ENCODE measurements at regions not wholly inside any gene's neighbourhood (a gene's known extent, or its start where the extent isn't known, plus 50 kb on each side); places are given as distances from the start of the nearest gene placed in this dataset.
"Not testable (repeated sequence)": the region's sequence is repeated elsewhere in the genome, so short reads cannot be mapped to it uniquely, and the experiment has no call there.

DNA sequence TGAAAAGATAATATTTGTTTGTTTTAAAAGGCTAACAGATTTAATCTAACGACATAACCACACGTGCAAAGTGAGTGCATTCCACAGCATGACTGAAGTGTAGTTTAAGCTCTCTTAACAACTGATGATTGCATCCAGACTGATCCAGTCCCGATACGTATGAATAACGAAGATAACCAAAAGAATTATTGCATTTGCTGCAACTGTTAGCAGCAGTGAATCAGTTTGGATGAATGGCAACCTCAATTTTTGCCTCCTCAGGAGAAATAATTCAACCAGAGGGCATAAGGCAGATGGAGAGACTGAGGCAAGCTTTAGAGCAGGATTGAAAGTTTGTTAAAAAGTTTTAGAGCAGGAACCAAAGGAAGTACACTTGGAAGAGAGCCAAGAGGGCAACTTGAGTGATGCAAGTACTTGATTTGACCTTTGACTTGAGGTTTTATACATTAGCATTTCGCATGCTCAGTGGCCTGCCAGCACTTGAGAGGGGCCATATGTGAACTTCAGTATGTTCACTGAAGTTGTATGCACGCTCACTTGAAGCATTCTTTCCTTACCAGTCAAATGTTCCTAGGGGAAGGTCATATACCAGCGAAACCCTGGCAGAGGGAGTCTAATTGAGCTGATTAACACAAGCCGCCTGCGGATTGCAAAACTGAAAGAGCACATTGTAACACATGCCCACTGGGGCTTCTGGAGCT, 835.0 kb upstream of the PCDH20 start:
- DNase-seq = no peak

DNA sequence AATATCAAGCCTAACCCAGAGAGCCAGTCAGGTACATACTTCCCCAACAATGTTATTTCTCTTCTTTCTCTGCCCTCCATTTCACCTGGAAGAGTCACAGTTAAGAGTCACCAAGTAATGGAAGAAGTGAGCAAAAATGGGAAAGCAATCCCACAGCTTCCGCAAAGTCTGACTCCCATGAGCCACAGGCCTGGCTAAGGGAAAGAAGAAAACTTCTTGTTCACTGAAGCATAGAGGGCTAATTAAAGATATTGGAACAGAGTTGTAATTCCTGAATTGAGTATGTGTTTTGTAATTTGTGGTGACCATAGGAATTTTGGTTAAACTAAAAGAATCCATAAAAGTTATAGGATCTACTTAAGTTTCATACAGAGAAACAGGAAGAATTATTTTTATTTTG, 830.9 kb upstream of the PCDH20 start:
- no peak for DNase-seq

DNA sequence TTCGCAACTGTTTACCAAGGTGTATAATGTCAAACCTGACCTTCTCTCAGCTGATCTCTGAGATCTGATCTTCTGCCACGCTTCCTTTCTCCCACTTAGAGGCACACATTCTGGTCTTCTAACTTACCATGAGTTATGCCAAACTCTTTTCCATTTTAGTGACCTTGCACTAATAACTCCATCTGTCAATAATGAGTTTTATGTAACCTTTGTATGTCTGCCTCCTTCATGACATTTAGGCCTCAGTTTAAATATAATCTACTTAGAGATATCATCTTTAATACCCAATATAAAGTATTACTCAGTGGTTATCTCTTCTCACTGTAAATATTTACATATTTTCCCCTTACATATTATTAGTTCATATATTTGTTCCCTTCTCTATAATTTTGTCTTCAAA, 827.5 kb upstream of the PCDH20 start:
- DNase-seq = no peak

DNA sequence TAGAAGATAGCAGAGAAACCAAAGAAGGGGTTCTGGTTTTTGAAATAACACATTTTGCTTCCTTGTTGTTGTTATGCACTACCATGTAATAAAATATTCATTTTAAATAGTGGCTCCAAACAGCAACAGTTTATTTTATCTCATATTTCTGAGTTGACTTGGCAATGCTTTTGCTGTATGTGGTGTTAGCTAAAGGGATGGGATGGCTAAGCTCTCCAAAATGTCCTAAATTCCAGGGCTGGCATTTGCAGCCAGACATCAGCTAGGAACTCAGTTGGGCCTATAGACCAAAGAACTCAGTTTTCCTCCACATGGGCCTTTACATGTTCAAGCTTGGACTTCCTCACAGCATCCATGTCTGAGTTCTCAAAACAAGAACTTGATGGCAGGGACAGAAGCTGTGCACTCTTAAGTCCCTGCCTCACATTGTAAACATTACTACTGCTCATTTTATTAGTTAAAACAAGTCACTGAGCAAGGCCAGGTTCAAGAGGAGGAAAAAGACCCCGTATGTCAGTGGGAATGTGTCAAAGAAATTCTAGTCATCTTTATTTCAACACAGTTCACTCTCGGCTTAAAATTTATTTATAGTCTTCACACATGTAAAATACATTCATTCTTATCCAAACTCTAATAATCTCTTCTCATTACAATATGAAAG, 819.3 kb upstream of the PCDH20 start:
- no peak for DNase-seq

DNA sequence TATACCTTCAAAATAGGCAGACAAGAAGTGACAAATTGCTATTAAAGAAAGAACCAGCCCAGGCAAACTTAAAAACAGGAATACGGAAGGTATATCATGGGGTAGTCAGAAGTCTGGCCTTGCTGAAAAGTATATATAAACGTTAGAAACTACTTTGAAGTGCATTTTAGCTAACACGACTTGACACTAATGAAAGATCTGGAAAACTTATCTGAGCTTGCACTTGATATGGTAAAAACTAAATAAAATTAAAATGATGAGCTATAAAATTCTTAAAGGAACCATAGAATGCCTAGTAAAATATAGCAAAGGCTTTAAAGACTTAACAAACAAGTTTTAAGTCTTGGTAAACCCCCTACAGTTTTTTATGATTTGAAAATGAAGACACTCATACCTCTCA, 795.3 kb upstream of the PCDH20 start:
- DNase-seq = no peak

DNA sequence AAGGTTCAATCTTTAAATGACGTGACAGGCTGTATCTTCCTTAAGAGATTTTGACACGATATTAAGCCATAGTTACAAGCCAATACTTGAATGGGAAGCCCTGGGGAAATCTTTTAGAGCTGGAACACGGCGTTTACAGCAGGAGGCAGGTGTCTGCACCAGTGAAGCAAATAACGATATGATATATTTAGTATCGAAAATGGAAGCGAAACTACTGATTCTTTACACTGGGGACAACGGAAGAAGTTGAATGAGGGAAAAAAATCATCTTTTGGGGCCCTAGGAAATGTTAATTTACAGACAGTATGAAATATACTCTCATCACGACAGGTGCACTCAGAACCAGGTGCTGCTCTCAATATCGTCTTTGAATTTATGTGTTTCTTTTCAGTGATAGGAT, 793.9 kb upstream of the PCDH20 start:
- DNase-seq = peak; percentile 52

DNA sequence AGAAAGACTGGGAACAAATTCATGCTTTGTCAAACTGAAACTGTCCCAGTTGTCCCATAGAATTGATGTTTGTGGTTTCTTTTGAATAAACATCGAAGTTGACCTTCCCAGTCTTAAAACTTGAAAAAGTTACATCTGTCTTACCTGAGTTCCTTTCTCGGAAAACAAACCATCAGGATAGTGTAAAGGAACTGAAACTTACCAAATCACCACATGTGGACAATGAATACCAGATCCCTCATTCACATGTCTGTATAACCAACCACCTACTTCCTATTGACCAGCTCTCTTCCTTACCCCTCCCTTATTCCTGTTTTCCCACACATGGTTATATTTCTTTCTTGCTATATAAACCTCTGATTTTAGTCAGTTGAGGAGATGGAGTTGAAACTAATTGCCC, 791.7 kb upstream of the PCDH20 start:
- DNase-seq = no peak

DNA sequence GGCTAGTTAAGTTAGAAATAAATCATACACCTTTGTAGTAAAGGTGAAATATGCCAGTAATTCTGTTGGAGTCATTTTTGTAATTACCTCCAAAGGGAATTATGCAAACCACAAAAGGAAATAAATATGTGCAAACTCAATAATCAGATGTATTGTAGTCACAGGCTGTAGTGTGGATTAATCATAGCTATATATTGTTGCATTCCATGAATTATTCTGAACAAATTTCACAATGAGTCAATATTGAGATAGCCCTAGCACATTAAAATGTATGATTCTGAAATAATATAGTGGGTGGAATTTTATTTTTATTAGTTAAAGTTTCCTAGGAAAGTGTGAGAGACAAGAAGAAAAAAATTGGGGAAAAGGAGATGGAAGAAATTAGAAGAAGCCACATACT, 790.5 kb upstream of the PCDH20 start:
- no peak for DNase-seq

DNA sequence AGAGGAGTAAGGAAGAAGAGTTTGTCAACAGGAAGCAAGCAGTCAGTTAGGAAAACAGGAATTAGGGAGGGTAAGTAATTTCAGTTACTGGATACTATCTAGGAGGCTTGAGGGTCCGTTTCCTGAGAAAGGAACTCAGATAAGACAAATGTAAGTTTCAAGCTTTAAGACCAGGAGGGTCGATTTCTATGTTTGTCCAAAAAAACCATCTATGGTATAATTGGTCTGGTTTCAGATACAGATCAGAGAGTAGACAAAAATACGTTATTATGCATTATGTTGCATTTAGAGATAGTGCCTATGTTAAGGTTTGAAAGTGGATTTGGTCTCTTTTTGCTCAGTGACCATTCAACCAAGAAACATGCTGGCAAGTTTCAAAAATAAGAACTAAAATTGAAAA, 789.6 kb upstream of the PCDH20 start:
- no peak for DNase-seq

DNA sequence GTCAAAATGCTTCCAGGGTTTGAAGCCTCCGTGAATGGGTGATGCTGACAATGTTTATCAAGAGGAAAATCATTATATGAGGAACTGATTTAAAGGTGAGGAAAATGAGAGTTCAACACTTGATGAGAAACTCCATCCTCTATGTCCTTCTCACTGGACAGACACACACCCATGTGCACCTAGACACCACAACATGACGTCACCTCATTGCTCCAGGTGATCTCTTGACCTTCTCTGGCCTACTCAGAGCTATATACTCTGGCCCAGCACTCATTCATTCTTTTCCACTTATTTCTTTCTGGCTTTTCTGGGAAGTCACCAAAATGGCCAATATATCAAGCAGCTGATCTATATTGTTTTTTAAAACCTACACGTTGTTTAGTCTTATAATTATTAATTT, 778.7 kb upstream of the PCDH20 start:
- DNase-seq = no peak

DNA sequence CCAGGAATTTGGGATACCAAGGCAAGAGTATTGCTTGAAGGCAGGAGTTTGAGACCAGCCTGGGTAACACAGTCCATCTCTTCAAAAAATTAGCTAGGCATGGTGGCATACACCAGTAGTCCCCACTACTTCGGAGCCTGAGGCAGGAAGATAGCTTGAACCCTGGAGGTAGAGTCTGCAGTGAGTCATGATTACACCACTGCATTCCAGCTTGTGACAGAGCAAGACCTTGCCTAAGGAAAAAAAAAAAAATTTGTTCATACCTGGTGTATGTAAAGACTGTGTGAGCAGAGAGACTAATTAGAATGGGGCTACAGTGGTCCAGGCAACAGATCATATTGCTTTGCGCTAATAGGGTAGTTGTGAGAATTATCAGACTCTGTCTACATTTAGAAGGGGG, 778.3 kb upstream of the PCDH20 start:
- DNase-seq = no peak

DNA sequence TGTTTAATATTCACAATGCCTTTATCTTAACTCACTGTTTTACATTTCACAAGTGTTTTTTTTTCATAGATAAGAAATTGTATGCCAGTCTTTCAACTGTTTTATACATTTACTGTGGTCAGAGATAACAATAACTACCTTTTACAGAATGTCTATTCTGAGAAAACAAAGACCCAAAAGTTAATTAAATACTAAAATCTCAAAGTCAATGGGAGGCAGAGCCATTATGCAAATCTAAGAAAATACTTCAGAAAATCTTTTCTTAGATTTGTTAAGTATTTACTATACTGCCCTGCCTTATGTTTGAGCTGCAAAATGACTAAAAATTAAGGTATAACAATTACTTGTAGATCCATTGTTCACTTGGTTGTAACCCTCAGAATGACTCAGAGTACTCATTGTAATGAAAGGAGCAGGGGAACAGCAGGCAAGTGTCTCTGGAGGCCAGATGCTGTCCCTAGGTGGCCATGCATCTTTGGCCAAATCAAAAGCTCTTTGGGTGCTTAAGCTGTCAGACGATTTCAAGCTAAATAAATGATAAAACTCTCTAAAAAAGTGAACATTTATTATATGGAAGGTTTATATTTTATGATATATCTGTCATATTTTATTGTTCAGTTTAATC, 770.1 kb upstream of the PCDH20 start:
- DNase-seq = peak; percentile 28

DNA sequence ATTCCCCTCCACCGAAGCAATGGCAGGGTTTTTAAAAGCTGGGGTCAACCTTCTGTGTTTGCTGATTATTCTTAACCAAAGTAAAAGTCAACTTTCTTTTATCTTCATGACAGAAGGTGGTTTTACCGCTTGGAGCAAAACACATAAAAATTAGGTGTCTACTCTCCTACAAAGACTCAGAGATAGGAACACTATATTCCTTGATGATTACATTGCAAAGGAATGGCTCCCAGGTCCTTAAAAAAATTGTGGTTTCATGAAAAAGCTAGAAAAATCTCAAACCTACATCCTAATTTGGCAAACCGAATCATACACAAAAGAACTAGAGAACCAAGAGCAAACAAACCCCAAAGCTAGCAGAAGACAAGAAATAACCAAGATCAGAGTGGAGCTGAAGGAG, 760.4 kb upstream of the PCDH20 start:
- DNase-seq = no peak

DNA sequence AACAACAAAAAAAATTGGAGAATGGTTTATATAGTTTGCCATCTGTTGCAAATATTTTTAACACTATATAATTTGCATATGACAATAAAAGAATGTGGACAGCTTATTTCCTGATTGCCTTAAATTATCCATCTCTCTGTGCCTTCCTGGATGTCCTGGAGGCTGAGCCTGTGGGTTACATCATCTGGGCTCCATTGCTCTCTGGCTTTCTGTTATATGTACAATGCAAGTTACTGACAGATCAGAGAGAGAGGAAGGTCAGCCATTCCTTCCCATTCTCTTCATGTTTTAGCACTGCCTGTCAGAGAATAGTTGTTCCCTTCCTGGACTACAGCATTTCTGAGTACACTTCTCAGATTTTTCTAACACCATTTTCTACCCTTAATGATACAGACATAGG, 758.3 kb upstream of the PCDH20 start:
- no peak for DNase-seq

DNA sequence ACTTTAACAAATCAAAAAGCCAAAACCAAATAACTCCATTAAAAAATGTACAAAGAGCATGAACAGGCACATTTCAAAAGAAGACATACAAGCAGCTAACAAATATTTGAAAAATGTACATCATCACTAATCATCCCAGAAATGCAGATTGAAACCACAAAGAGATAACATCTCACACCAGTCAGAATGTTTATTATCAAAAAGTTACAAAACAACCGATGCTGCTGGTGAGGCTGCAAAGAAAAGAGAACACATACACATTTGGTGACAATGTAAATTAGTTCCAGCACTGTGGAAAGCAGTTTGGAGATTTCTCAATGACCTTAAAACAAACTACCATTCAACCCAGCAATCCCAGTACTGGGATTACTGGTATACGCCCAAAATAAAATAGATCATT, 756.0 kb upstream of the PCDH20 start:
- DNase-seq = no peak

DNA sequence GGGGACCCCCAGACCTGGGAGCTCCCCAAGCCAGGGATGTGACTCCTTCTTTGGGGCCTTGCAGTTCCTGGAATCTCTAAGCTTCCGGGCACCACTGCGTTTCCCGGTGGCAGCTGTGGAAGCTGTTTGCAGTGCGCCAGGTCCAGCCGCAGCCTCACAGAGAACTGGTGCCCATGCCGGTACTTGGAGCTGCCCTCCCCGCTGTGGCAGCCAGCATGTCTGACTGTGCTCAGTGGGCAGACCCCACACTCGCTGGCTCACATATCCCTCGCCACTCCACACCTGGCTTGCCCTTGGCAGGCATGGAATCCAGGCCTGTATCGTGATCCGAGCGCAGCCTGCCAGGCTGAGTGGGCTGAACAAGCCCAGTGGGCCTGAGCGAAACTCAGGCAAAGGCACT, 753.2 kb upstream of the PCDH20 start:
- no peak for DNase-seq

DNA sequence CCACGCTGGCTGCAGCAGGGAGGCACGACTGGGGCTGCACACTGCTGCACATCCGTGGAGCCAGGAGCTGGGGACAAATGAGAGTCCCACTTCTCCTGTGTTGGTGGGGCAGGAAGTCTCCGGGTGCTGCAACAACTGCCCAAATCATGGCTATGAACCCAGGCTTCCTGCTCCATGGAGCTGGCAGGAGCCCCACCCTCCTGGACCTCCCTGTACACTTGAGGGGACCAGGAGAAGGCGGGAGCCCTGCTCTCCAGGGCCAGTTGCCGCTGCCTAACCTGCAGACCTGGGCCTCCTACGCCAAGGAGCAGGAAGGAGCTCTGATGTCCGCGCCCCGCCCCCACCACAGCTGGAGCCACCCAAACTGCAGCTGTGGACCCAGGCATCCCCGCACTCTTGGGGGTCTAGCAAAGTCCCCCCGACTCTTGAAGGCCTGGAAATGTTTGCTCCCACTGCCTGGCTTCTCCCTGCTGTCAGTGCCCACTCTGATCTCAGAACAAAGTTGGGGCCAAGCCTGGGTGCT, 752.1 kb upstream of the PCDH20 start:
- DNase-seq = no peak

DNA sequence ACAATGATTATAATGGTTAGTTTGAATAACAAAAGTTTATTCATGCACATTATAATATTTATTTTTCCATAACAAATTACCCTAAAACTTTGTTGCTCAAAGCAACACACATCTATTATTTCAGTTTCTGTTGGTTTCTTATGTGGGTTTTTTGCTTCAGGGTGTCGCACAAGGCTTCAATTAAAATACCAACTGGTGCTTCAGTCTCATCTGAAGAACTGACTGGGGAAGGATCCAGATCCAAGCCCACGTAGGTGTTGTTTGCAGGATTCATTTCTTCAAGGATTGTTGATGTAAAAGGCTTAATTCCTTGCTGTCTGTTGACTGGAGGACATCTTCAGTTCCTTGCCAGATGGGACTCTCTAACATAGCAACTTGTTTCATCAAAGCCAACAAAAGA, 747.2 kb upstream of the PCDH20 start:
- DNase-seq = no peak

DNA sequence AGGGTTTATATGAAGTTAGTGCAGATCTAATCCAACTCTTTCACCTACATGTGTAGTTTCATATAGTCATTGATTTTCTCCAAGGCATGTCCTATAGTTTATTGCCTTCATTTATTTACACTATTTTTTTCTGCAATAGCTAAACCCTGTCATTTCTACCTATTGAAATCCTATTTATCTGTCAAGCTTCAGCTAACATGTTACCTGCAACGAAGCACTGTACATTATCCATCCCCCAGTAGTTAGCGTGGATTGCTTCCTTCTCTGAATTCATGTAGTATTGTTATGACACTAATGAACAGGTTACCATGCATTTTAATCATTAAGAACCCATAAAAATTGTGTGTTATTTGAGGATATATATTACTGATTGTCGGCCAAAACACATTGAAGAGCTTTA, 742.9 kb upstream of the PCDH20 start:
- DNase-seq = no peak

DNA sequence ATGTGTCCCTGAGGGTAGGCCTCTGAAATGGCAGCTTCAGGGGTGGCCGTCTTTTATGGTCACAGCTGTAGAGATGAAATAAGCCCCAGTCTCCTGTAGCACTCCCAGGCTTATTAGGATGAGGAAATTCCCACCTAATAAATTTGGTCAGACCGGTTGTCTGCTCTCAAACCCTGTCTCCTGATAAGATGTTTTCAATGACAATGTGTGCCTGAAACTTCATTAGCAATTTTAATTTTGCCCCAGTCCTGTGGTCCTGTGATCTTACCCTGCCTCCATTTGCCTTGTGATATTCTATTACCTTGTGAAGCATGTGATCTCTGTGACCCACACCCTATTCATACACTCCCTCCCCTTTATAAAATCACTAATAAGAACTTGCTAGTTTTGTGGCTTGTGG, 736.1 kb upstream of the PCDH20 start:
- DNase-seq = not testable (repeated sequence)

DNA sequence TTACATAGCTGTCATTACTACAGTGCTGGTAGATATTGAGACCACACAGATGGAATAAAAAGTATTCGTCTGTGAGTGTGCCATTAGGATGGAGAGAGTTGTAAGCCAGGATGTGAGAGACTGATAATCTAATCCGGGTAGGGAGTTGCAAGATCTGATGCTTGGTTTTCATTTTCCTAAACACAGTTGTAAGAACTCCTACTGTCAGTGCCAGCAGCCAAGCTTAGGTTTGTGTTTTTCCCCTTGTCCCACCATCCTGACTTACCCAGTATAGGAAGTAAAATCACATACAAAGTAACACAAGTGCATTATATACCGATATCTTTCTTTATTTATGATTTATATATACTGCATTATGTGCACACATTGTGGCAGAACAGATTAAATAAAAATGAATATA, 726.4 kb upstream of the PCDH20 start:
- DNase-seq = no peak

DNA sequence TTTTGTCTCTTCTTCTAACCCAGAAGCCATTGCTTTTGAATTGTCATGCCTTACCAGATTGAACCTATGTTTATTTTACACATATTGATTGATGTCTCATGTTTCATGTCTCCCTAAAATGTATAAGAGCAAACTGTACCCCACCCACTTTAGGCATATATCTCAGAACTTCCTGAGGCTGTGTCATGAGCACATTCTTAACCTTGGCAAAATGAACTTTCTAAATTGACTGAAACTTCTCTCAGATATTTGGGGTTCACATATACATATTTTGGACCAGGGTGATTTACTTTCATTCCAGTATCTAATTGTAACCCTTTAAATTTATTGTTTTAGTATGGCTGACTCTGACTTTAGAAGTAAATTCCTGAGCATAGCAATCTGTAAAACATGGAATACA, 723.9 kb upstream of the PCDH20 start:
- no peak for DNase-seq

DNA sequence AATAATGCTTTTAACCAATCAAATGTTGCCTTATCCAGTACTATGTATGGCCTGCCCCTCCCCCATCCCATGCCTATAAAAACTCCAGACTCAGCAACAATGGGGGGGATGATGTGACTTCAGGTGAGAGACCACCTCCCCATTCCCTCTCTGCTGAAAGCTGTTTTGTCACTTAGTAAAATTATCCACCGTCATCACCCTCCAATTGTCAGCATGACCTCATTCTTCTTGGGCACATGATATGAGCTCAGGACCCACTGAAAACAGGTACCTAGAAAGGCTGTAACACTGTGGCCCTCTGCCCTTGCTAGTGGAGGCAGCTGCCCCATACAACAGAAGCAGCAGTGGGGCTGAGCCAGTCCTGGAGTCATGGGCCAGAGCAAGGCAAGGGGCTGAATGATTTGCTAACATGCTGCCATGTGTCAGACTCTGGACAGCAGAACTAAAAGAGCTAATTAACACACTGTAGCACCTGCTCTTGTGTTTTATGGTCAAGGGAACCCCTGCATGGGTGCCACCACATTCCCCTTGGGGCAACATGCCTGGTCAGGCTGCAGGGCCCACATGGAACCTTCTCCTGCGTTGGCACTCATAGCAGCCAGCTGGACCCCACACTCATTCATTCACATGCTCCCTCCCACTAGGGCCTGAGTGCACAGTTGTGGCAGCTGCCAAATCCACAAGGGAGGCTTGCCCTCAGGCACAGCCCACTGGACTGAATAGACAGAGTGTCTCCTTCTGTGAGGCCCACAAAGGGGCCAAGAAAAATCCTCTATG, 722.2 kb upstream of the PCDH20 start:
- DNase-seq = no peak

DNA sequence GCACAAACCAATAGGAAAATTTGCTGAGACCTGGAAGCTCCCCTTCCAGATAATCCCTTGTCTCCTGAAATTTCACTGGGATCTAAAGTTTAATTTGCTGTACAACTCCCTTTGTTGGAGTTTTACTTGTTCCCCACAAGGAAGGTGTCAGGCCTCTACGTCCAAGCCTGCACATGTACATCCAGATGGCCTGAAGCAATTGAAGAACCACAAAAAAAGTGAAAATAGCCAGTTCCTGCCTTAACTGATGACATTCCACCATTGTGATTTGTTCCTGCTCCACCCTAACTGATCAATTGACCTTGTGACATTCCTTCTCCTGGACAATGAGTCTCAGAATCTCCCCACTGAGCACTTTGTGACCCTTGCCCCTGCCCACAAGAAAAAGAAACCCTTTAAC, 716.0 kb upstream of the PCDH20 start:
- no peak for DNase-seq

All from NCI-H1436 (cell line).